H9 (cell line): ENCODE measurements at regions not wholly inside any gene's neighbourhood (a gene's known extent, or its start where the extent isn't known, plus 50 kb on each side); places are given as distances from the start of the nearest gene placed in this dataset.

Source experiments
- DNase-seq: peaks from one replicate; pipeline ENCODE4 v3.0.0-alpha.2; 2017
- H2AFZ ChIP-seq: one replicate; pipeline ENCODE4 v1.6.1; 2013; ENCODE audit warnings: mild to moderate bottlenecking, low read length, control low read depth, moderate library complexity
- H2AK5ac ChIP-seq: 2 replicates; pipeline ENCODE4 v1.6.1; 2013; ENCODE audit warnings: low read length, control low read depth, mixed read lengths; ENCODE audit not compliant: insufficient read length
- H2BK120ac ChIP-seq: one replicate; pipeline ENCODE4 v1.6.1; 2013; ENCODE audit warnings: low read depth, mild to moderate bottlenecking, low read length, control low read depth, inconsistent platforms; ENCODE audit not compliant: poor library complexity, severe bottlenecking
- H2BK12ac ChIP-seq: 2 replicates; pipeline ENCODE4 v1.6.1; 2013; ENCODE audit warnings: low read length, control low read depth, mixed read lengths, low read depth; ENCODE audit not compliant: insufficient read length
- H2BK15ac ChIP-seq: 2 replicates; pipeline ENCODE4 v1.6.1; 2013; ENCODE audit warnings: low read depth, low read length, control low read depth
- H2BK20ac ChIP-seq: one replicate; pipeline ENCODE4 v1.6.1; 2013; ENCODE audit warnings: low read depth, mild to moderate bottlenecking, low read length, control low read depth, inconsistent platforms; ENCODE audit not compliant: poor library complexity, severe bottlenecking
- H2BK5ac ChIP-seq: 2 replicates; pipeline ENCODE4 v1.6.1; 2013; ENCODE audit warnings: low read length, control low read depth, mixed read lengths; ENCODE audit not compliant: insufficient read length
- H3K14ac ChIP-seq: 2 replicates; pipeline ENCODE4 v1.6.1; 2013; ENCODE audit warnings: low read length, control low read depth; ENCODE audit not compliant: insufficient read depth
- H3K18ac ChIP-seq: 2 replicates; pipeline ENCODE4 v1.6.1; 2013; ENCODE audit warnings: low read depth, mild to moderate bottlenecking, mixed read lengths, low read length, control low read depth; ENCODE audit not compliant: insufficient read length
- H3K23ac ChIP-seq: 2 replicates; pipeline ENCODE4 v1.6.1; 2013; ENCODE audit warnings: low read length, control low read depth, mixed read lengths, low read depth; ENCODE audit not compliant: insufficient read length
- H3K23me2 ChIP-seq: 2 replicates; pipeline ENCODE4 v1.6.1; 2013; ENCODE audit warnings: low read depth, mild to moderate bottlenecking, mixed read lengths, low read length, control low read depth; ENCODE audit not compliant: insufficient read length, poor library complexity, severe bottlenecking
- H3K27ac ChIP-seq: 2 replicates; pipeline ENCODE4 v1.5.1; 2013; ENCODE audit warnings: low read length, control low read depth, mixed read lengths, low read depth; ENCODE audit not compliant: insufficient read length
- H3K27me3 ChIP-seq: 2 replicates; pipeline ENCODE4 v1.6.1; 2013; ENCODE audit warnings: low read length, control low read depth, inconsistent platforms; ENCODE audit not compliant: insufficient read depth
- H3K4ac ChIP-seq: 2 replicates; pipeline ENCODE4 v1.6.1; 2013; ENCODE audit warnings: low read depth, mild to moderate bottlenecking, control low read depth, inconsistent platforms, low read length, moderate library complexity
- H3K4me1 ChIP-seq: 2 replicates; pipeline ENCODE4 v1.6.1; 2013; ENCODE audit warnings: low read length, control low read depth, inconsistent platforms; ENCODE audit not compliant: insufficient read depth
- H3K4me2 ChIP-seq: 2 replicates; pipeline ENCODE4 v1.6.1; 2013; ENCODE audit warnings: low read length, control low read depth, mixed read lengths; ENCODE audit not compliant: insufficient read length, insufficient read depth
- H3K56ac ChIP-seq: 2 replicates; pipeline ENCODE4 v1.6.1; 2013; ENCODE audit warnings: low read depth, mild to moderate bottlenecking, mixed read lengths, low read length, control low read depth; ENCODE audit not compliant: insufficient read length
- H3K79me1 ChIP-seq: 2 replicates; pipeline ENCODE4 v1.6.1; 2013; ENCODE audit warnings: low read depth, mild to moderate bottlenecking, moderate library complexity, low read length, control low read depth, inconsistent platforms; ENCODE audit not compliant: insufficient read depth, poor library complexity, severe bottlenecking
- H3K79me2 ChIP-seq: 2 replicates; pipeline ENCODE4 v1.6.1; 2013; ENCODE audit warnings: low read length, control low read depth, inconsistent platforms; ENCODE audit not compliant: insufficient read depth
- H3K9ac ChIP-seq: 2 replicates; pipeline ENCODE4 v1.6.1; 2013; ENCODE audit warnings: low read length, control low read depth, mixed read lengths; ENCODE audit not compliant: insufficient read length; ENCODE audit errors: extremely low read depth
- H3K9me3 ChIP-seq: one replicate; pipeline ENCODE4 v1.6.1; 2013; ENCODE audit warnings: low read depth, low read length, inconsistent platforms; ENCODE audit not compliant: control insufficient read depth
- H3T11ph ChIP-seq: one replicate; pipeline ENCODE4 v1.6.1; 2013; ENCODE audit warnings: mild to moderate bottlenecking, low read length, control low read depth, inconsistent platforms
- H4K20me1 ChIP-seq: one replicate; pipeline ENCODE4 v1.6.1; 2013; ENCODE audit not compliant: control insufficient read depth, insufficient read length, insufficient read depth
- H4K5ac ChIP-seq: 2 replicates; pipeline ENCODE4 v1.6.1; 2013; ENCODE audit warnings: low read depth, mild to moderate bottlenecking, mixed read lengths, low read length, control low read depth; ENCODE audit not compliant: insufficient read length
- H4K8ac ChIP-seq: replicated peaks from 2 replicates; pipeline ENCODE4 v1.6.1; 2013; ENCODE audit warnings: low read length, control low read depth, mixed read lengths, low read depth; ENCODE audit not compliant: insufficient read length
- H4K91ac ChIP-seq: 2 replicates; pipeline ENCODE4 v1.6.1; 2013; ENCODE audit warnings: low read depth, mild to moderate bottlenecking, moderate library complexity, mixed read lengths, low read length, control low read depth; ENCODE audit not compliant: insufficient read length
- H3K27ac Mint-ChIP-seq, 3 experiments: 2 replicates in 2 of 3; 3 replicates in 1 of 3; pipeline ENCODE4 v1.8.0; 2020 to 2021; ENCODE audit warnings: mixed read lengths in 3 of 3, mild to moderate bottlenecking in 1 of 3, moderate library complexity in 1 of 3
- H3K27me3 Mint-ChIP-seq: 2 replicates; pipeline ENCODE4 v1.8.0; 2021; ENCODE audit warnings: low read depth, mild to moderate bottlenecking, moderate library complexity, mixed read lengths
- H3K36me3 Mint-ChIP-seq, 3 experiments: 2 replicates in 2 of 3; 3 replicates in 1 of 3; pipeline ENCODE4 v1.8.0; 2020 to 2021; ENCODE audit warnings: low read depth in 3 of 3, mixed read lengths in 3 of 3; ENCODE audit not compliant: insufficient read depth in 1 of 3
- H3K4me1 Mint-ChIP-seq, 2 experiments: 2 replicates each; pipeline ENCODE4 v1.8.0; 2020; ENCODE audit warnings: mixed read lengths in 2 of 2
- H3K4me3 Mint-ChIP-seq, 2 experiments: 2 replicates in 1 of 2; 3 replicates in 1 of 2; pipeline ENCODE4 v1.8.0; 2020 to 2021; ENCODE audit warnings: mild to moderate bottlenecking in 2 of 2, mixed read lengths in 2 of 2, moderate library complexity in 1 of 2
- H3K9me3 Mint-ChIP-seq, 2 experiments: 2 replicates in 1 of 2; 3 replicates in 1 of 2; pipeline ENCODE4 v1.8.0; 2020; ENCODE audit warnings: mild to moderate bottlenecking in 2 of 2, mixed read lengths in 2 of 2, moderate library complexity in 1 of 2
- CTCF ChIP-seq: fragments of 200-600 bp; sonication (generic); conservative IDR thresholded peaks from 3 replicates; pipeline ENCODE4 v1.8.0; 2021; ENCODE audit warnings: antibody characterized with exemption, mild to moderate bottlenecking

- Histone ChIP-seq H2AK5ac (no peak overlapping the region), H3T11ph (no peak overlapping the region), H3K79me2 (no peaks in the 10 kb centered on the region), H3K18ac (no peak overlapping the region), H3K9ac (no peak overlapping the region), H4K91ac (no peak overlapping the region), H4K20me1 (no peaks in the 10 kb centered on the region), H2AFZ (no peak overlapping the region), H3K4ac (no peak overlapping the region), H3K9me3 (no peaks in the 10 kb centered on the region), H2BK12ac (no peak overlapping the region), H3K4me2 (no peak overlapping the region), H3K23ac (no peak overlapping the region), H3K4me1 (no peaks in the 10 kb centered on the region), H2BK120ac (no peak overlapping the region), H3K56ac (no peak overlapping the region), H2BK15ac (no peak overlapping the region), H3K79me1 (no peaks in the 10 kb centered on the region), H3K27ac (no peak overlapping the region), H3K14ac (no peak overlapping the region), H2BK20ac (no peak overlapping the region), H4K8ac (no peak overlapping the region), H3K27me3 (no peaks in the 10 kb centered on the region), H4K5ac (no peak overlapping the region), H3K23me2 (no peaks in the 10 kb centered on the region), H2BK5ac (no peak overlapping the region)
- TF ChIP-seq CTCF: no peak
- Mint-ChIP-seq H3K36me3 (no peaks in the 10 kb centered on the region), H3K4me3 (no peak overlapping the region), H3K27me3 (peaks cover 5% of the 10 kb centered on the region), H3K9me3 (peaks cover 4 to 9% of the 10 kb centered on the region in 2 experiments), H3K4me1 (no peaks in the 10 kb centered on the region), H3K27ac (no peak overlapping the region)
- DNase-seq: no peak
These were observed 430.2 kb downstream of the EIPR1 start for GRCh38 chr2:2947406-2947805.
